ENCODE measurements at regions not wholly inside any gene's neighbourhood (a gene's known extent, or its start where the extent isn't known, plus 50 kb on each side); places are given as distances from the start of the nearest gene placed in this dataset.

DNA sequence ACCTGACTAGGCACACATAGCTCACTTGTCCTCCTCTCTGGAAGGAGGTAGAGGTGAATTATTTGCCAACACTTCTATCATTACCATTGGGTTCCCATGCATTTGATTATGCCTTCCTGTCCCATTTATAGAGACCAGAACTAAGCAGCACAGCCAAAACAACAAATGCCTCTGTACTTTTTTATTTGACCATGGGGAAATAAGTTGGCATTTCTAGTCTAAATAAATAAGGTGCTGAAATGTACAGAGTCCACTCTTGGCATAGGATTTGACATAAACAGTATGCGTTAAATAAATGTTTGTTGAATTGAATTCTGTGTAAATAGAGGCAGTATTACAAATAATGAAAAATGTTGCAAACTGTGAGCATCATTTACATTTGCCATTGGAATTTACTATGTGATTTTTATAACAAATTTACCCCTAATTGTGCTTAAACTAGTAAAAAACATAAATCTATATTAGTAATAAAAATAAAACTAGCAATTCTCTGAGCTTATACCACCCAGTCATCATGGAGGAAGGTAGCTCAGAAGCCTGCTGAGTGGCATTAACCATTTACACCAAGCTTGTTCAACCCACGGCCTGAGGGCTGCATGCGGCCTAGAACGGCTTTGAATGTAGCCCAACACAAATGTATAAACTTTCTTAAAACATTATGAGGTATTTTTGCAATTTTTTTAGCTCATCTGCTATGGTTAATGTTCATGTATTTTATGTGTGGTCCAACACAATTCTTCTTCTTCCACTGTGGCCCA, 367.8 kb downstream of the FIGN start:
- H3K4me1 Mint-ChIP-seq: no peaks in the 10 kb centered on the region
- H3K27me3 Mint-ChIP-seq (ENCODE audit: low read depth): no peaks in the 10 kb centered on the region
- no peak overlapping the region for H3K4me3 Mint-ChIP-seq
- TF ChIP-seq, protein P1, sequence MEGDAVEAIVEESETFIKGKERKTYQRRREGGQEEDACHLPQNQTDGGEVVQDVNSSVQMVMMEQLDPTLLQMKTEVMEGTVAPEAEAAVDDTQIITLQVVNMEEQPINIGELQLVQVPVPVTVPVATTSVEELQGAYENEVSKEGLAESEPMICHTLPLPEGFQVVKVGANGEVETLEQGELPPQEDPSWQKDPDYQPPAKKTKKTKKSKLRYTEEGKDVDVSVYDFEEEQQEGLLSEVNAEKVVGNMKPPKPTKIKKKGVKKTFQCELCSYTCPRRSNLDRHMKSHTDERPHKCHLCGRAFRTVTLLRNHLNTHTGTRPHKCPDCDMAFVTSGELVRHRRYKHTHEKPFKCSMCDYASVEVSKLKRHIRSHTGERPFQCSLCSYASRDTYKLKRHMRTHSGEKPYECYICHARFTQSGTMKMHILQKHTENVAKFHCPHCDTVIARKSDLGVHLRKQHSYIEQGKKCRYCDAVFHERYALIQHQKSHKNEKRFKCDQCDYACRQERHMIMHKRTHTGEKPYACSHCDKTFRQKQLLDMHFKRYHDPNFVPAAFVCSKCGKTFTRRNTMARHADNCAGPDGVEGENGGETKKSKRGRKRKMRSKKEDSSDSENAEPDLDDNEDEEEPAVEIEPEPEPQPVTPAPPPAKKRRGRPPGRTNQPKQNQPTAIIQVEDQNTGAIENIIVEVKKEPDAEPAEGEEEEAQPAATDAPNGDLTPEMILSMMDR (IDR thresholded peaks at IDR 0.05; ENCODE audit: unreplicated experiment in 3 of 3): no peak
- H3K36me3 Mint-ChIP-seq (ENCODE audit: low read depth): no peaks in the 10 kb centered on the region
- H3K9me3 Mint-ChIP-seq: no peaks in the 10 kb centered on the region
- H3K27ac Mint-ChIP-seq: no peak overlapping the region

DNA sequence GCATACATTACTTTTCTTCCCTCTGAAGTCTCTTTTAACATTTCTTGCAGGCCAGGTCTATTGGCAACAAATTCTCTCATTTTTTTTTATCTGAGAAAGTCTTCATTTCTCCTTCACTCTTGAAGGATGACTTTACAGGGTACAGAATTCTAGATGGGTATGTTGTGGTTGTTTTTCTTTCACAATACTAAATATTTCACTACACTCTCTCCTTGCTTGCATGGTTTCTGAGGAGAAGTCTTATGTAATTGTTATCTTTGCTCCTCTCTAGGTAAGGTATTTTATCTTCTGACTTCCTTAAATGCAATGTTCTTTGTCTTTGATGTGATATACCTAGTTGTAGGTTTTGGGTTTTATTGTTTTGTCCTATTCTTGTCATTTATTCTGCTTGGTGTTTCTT, 371.1 kb downstream of the FIGN start:
- Mint-ChIP-seq H3K9me3 (peaks cover 2% of the 10 kb centered on the region), H3K4me1 (no peaks in the 10 kb centered on the region), H3K4me3 (no peak overlapping the region), H3K27me3 (ENCODE audit: low read depth) (no peaks in the 10 kb centered on the region), H3K36me3 (ENCODE audit: low read depth) (no peaks in the 10 kb centered on the region), H3K27ac (no peak overlapping the region)
- TF ChIP-seq, protein P1 (IDR thresholded peaks at IDR 0.05; ENCODE audit: unreplicated experiment in 3 of 3): no peak

DNA sequence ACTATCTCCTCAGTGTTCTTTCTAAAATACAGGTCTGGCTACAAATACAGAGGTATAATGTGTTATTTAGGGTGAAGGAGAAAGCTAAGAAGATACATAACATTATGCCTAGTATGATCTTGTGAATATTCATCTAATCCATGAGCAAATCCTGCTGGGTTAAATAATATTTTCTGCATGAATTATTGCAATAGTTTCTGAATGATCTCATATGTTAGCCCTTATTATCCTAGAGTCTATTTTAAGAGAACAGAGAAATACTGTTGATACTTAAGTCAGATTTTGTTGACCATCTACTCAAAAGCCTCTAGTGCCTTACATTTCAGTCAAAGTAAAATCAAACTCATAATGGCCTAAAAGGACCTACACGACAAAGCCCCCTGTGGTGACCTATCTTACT, 382.3 kb downstream of the FIGN start:
- H3K27ac Mint-ChIP-seq: no peak overlapping the region
- TF ChIP-seq, protein P1 (IDR thresholded peaks at IDR 0.05; ENCODE audit: unreplicated experiment in 3 of 3): no peak
- no peaks in the 10 kb centered on the region for H3K36me3 Mint-ChIP-seq (ENCODE audit: low read depth)
- peaks cover 26% of the 10 kb centered on the region for H3K4me1 Mint-ChIP-seq
- no peaks in the 10 kb centered on the region for H3K9me3 Mint-ChIP-seq
- H3K4me3 Mint-ChIP-seq: no peak overlapping the region
- H3K27me3 Mint-ChIP-seq (ENCODE audit: low read depth): no peaks in the 10 kb centered on the region

DNA sequence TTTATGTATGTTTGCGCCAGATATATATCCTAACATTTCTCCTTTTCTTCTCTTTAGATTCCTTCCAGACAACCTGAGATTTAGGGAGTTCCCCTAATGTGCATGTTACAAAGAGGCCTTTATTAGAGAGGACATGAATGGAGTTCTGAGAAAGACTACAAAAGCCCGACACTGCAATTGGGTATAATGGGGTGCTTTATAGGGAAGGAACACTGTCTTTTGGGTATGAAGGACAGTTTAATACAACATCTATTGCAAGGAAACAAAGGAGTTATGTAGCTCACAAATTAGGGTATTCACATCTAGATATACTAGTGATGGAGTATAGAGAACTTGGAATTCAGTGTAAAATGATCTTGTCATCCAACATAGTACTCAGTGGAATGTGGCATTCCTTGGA, 383.8 kb downstream of the FIGN start:
- Mint-ChIP-seq H3K9me3 (no peaks in the 10 kb centered on the region), H3K36me3 (ENCODE audit: low read depth) (no peaks in the 10 kb centered on the region), H3K4me1 (peaks cover 42% of the 10 kb centered on the region), H3K27me3 (ENCODE audit: low read depth) (no peaks in the 10 kb centered on the region), H3K4me3 (no peak overlapping the region), H3K27ac (peak overlapping the region in 1 of 3 experiments; percentile 22)
- TF ChIP-seq, protein P1 (IDR thresholded peaks at IDR 0.05; ENCODE audit: unreplicated experiment in 3 of 3): no peak

DNA sequence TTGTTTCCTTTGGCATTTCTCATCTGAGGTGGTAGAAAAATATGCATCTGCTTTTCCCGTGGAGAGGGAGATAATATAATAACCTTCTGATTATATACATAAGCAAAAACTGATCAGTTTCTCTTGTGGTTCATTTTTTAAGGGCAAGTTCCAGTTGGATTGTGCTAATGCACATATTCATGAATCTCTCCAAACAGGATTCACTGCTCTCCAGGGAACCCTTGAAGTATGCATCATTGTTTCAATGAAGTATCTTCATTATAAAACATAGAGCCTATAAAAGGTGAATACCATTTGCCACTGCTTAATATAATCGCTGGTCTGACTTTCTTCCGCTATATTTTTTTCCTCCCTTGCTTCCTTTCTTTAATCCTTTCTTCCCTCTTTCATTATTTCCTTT, 384.7 kb downstream of the FIGN start:
- TF ChIP-seq, protein P1 (IDR thresholded peaks at IDR 0.05; ENCODE audit: unreplicated experiment in 3 of 3): no peak
- H3K27ac Mint-ChIP-seq: peak overlapping the region in 1 of 3 experiments; percentile 23
- no peaks in the 10 kb centered on the region for H3K27me3 Mint-ChIP-seq (ENCODE audit: low read depth)
- no peak overlapping the region for H3K4me3 Mint-ChIP-seq
- H3K4me1 Mint-ChIP-seq: peaks cover 43% of the 10 kb centered on the region
- no peaks in the 10 kb centered on the region for H3K36me3 Mint-ChIP-seq (ENCODE audit: low read depth)
- no peaks in the 10 kb centered on the region for H3K9me3 Mint-ChIP-seq

DNA sequence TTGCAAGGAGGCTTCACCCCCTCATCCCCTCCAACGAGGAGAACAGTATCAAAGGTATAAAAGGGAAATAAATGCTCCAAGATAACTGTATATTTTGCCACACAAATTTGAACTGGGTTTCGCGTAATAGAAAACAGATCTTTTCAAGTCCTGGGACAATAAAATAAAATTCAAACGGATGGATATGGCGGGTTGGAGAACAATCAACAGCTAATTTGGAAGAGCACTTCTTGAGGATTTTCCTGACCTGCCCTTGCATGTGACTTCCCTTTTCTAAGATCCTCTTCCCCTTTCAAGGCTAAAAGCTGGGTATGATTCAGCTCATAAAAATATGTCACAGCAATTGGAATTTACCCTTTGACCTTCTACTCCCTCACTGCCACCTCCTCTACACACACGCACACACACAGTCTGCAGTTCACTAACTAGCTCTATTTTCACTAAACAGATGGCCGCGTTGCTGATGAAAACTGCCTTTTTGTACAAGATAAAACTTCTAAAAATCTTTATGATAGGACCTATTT, 386.9 kb downstream of the FIGN start:
- Mint-ChIP-seq H3K9me3 (no peaks in the 10 kb centered on the region), H3K27me3 (ENCODE audit: low read depth) (no peaks in the 10 kb centered on the region), H3K36me3 (ENCODE audit: low read depth) (no peaks in the 10 kb centered on the region), H3K27ac (peak overlapping the region; percentile 92 to 98 (median 94)), H3K4me3 (peak overlapping the region; percentile 82 to 83 (median 82)), H3K4me1 (peaks cover 43% of the 10 kb centered on the region)
- TF ChIP-seq, protein P1 (IDR thresholded peaks at IDR 0.05; ENCODE audit: unreplicated experiment in 3 of 3): no peak

Data from nephron (organoid).